ENCODE measurements at regions not wholly inside any gene's neighbourhood (a gene's known extent, or its start where the extent isn't known, plus 50 kb on each side); places are given as distances from the start of the nearest gene placed in this dataset.

DNA sequence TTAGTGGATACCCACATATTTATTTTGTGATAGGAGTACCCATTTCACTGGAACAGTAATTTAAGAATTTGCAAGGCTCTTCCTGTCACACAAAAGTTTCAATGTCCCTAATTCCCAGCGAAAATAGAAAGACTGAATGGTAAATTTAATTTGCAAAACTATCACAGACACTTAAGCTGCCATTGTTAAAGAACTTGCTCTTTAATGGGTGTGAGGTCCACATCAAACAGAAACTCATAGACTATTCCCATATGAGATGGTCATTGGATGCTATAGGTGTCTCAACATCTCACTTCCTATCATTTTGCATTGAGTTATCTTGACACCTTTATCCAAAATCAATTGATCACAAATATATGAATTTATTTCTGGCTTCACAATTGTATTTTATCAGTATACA lies 415.9 kb downstream of the GPAM start:
- no peak overlapping the region for H3K27ac ChIP-seq (ENCODE audit: low read depth, low read length)
- H3K36me3 ChIP-seq (ENCODE audit: control insufficient read depth in 5 of 5, insufficient read depth in 5 of 5, low read length in 5 of 5), result no peaks in the 10 kb centered on the region
- no peak overlapping the region for H3K4me3 ChIP-seq (ENCODE audit: low read depth in 1 of 5, low read length in 5 of 5)
- no peaks in the 10 kb centered on the region for H3K9me3 ChIP-seq (ENCODE audit: control insufficient read depth in 5 of 5, low read length in 5 of 5)
- no peak overlapping the region for H3K9ac ChIP-seq (ENCODE audit: low read length in 5 of 5)
- H3K27me3 ChIP-seq (ENCODE audit: control insufficient read depth in 5 of 5, insufficient read depth in 4 of 5, low read length in 5 of 5), result no peaks in the 10 kb centered on the region
- H3K4me1 ChIP-seq (ENCODE audit: control insufficient read depth in 5 of 5, insufficient read depth in 5 of 5, low read length in 5 of 5), result no peaks in the 10 kb centered on the region

GRCh38 chr10:111773950-111774349 lies 409.6 kb downstream of the GPAM start:
- H3K9me3 ChIP-seq (ENCODE audit: control insufficient read depth in 5 of 5, low read length in 5 of 5), result no peaks in the 10 kb centered on the region
- H3K4me1 ChIP-seq (ENCODE audit: control insufficient read depth in 5 of 5, insufficient read depth in 5 of 5, low read length in 5 of 5), result no peaks in the 10 kb centered on the region
- no peak overlapping the region for H3K27ac ChIP-seq (ENCODE audit: low read depth, low read length)
- no peaks in the 10 kb centered on the region for H3K36me3 ChIP-seq (ENCODE audit: control insufficient read depth in 5 of 5, insufficient read depth in 5 of 5, low read length in 5 of 5)
- no peak overlapping the region for H3K9ac ChIP-seq (ENCODE audit: low read length in 5 of 5)
- H3K4me3 ChIP-seq (ENCODE audit: low read depth in 1 of 5, low read length in 5 of 5), result no peak overlapping the region
- no peaks in the 10 kb centered on the region for H3K27me3 ChIP-seq (ENCODE audit: control insufficient read depth in 5 of 5, insufficient read depth in 4 of 5, low read length in 5 of 5)

- H3K9ac ChIP-seq (ENCODE audit: low read length in 5 of 5), result no peak overlapping the region
- H3K36me3 ChIP-seq (ENCODE audit: control insufficient read depth in 5 of 5, insufficient read depth in 5 of 5, low read length in 5 of 5), result no peaks in the 10 kb centered on the region
- H3K9me3 ChIP-seq (ENCODE audit: control insufficient read depth in 5 of 5, low read length in 5 of 5), result no peaks in the 10 kb centered on the region
- no peak overlapping the region for H3K27ac ChIP-seq (ENCODE audit: low read depth, low read length)
- no peaks in the 10 kb centered on the region for H3K4me1 ChIP-seq (ENCODE audit: control insufficient read depth in 5 of 5, insufficient read depth in 5 of 5, low read length in 5 of 5)
- H3K4me3 ChIP-seq (ENCODE audit: low read depth in 1 of 5, low read length in 5 of 5), result no peak overlapping the region
- no peaks in the 10 kb centered on the region for H3K27me3 ChIP-seq (ENCODE audit: control insufficient read depth in 5 of 5, insufficient read depth in 4 of 5, low read length in 5 of 5)
Observed at GRCh38 chr10:111774486-111774885, 409.1 kb downstream of the GPAM start.

GRCh38 chr10:111784436-111784835 lies 399.1 kb downstream of the GPAM start:
- no peaks in the 10 kb centered on the region for H3K9me3 ChIP-seq (ENCODE audit: control insufficient read depth in 5 of 5, low read length in 5 of 5)
- H3K27ac ChIP-seq (ENCODE audit: low read depth, low read length), result no peak overlapping the region
- no peaks in the 10 kb centered on the region for H3K27me3 ChIP-seq (ENCODE audit: control insufficient read depth in 5 of 5, insufficient read depth in 4 of 5, low read length in 5 of 5)
- H3K9ac ChIP-seq (ENCODE audit: low read length in 5 of 5), result no peak overlapping the region
- H3K4me1 ChIP-seq (ENCODE audit: control insufficient read depth in 5 of 5, insufficient read depth in 5 of 5, low read length in 5 of 5), result no peaks in the 10 kb centered on the region
- no peaks in the 10 kb centered on the region for H3K36me3 ChIP-seq (ENCODE audit: control insufficient read depth in 5 of 5, insufficient read depth in 5 of 5, low read length in 5 of 5)
- H3K4me3 ChIP-seq (ENCODE audit: low read depth in 1 of 5, low read length in 5 of 5), result no peak overlapping the region

GRCh38 chr10:111784946-111785465 lies 398.6 kb downstream of the GPAM start:
- Histone ChIP-seq H3K9ac (ENCODE audit: low read length in 5 of 5) (no peak overlapping the region), H3K27ac (ENCODE audit: low read depth, low read length) (no peak overlapping the region), H3K36me3 (ENCODE audit: control insufficient read depth in 5 of 5, insufficient read depth in 5 of 5, low read length in 5 of 5) (no peaks in the 10 kb centered on the region), H3K4me3 (ENCODE audit: low read depth in 1 of 5, low read length in 5 of 5) (no peak overlapping the region), H3K9me3 (ENCODE audit: control insufficient read depth in 5 of 5, low read length in 5 of 5) (no peaks in the 10 kb centered on the region), H3K4me1 (ENCODE audit: control insufficient read depth in 5 of 5, insufficient read depth in 5 of 5, low read length in 5 of 5) (no peaks in the 10 kb centered on the region), H3K27me3 (ENCODE audit: control insufficient read depth in 5 of 5, insufficient read depth in 4 of 5, low read length in 5 of 5) (no peaks in the 10 kb centered on the region)

GRCh38 chr10:111785921-111786320 lies 397.6 kb downstream of the GPAM start:
- H3K27ac ChIP-seq (ENCODE audit: low read depth, low read length), result no peak overlapping the region
- no peaks in the 10 kb centered on the region for H3K9me3 ChIP-seq (ENCODE audit: control insufficient read depth in 5 of 5, low read length in 5 of 5)
- no peaks in the 10 kb centered on the region for H3K36me3 ChIP-seq (ENCODE audit: control insufficient read depth in 5 of 5, insufficient read depth in 5 of 5, low read length in 5 of 5)
- no peaks in the 10 kb centered on the region for H3K4me1 ChIP-seq (ENCODE audit: control insufficient read depth in 5 of 5, insufficient read depth in 5 of 5, low read length in 5 of 5)
- H3K9ac ChIP-seq (ENCODE audit: low read length in 5 of 5), result no peak overlapping the region
- no peaks in the 10 kb centered on the region for H3K27me3 ChIP-seq (ENCODE audit: control insufficient read depth in 5 of 5, insufficient read depth in 4 of 5, low read length in 5 of 5)
- H3K4me3 ChIP-seq (ENCODE audit: low read depth in 1 of 5, low read length in 5 of 5), result no peak overlapping the region

GRCh38 chr10:111789821-111790220 lies 393.7 kb downstream of the GPAM start:
- Histone ChIP-seq H3K36me3 (ENCODE audit: control insufficient read depth in 5 of 5, insufficient read depth in 5 of 5, low read length in 5 of 5) (no peaks in the 10 kb centered on the region), H3K9ac (ENCODE audit: low read length in 5 of 5) (no peak overlapping the region), H3K27me3 (ENCODE audit: control insufficient read depth in 5 of 5, insufficient read depth in 4 of 5, low read length in 5 of 5) (no peaks in the 10 kb centered on the region), H3K4me3 (ENCODE audit: low read depth in 1 of 5, low read length in 5 of 5) (no peak overlapping the region), H3K27ac (ENCODE audit: low read depth, low read length) (no peak overlapping the region), H3K4me1 (ENCODE audit: control insufficient read depth in 5 of 5, insufficient read depth in 5 of 5, low read length in 5 of 5) (no peaks in the 10 kb centered on the region), H3K9me3 (ENCODE audit: control insufficient read depth in 5 of 5, low read length in 5 of 5) (no peaks in the 10 kb centered on the region)

DNA sequence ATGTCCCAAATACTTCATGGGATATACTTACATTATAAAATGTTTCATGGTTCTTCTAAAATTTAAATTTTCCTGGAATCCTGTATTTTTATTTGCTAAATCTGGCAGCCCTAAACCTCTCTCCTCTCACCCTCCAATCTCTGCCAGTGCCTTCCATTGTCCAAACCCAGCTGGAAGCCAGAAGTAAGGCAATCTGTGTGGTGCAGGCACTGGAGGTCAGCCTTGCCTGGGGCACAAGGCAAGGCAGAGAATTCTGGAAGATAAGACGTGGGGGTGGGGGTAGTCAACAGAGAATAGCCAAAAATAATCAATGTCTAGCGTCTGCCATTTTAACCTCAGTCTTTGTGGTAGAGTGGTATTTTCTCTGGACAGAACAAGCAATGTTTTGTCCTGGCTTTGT lies 381.7 kb downstream of the GPAM start:
- H3K4me3 ChIP-seq (ENCODE audit: low read depth in 1 of 5, low read length in 5 of 5), result no peak overlapping the region
- H3K27me3 ChIP-seq (ENCODE audit: control insufficient read depth in 5 of 5, insufficient read depth in 4 of 5, low read length in 5 of 5), result no peaks in the 10 kb centered on the region
- no peaks in the 10 kb centered on the region for H3K36me3 ChIP-seq (ENCODE audit: control insufficient read depth in 5 of 5, insufficient read depth in 5 of 5, low read length in 5 of 5)
- no peak overlapping the region for H3K9ac ChIP-seq (ENCODE audit: low read length in 5 of 5)
- H3K4me1 ChIP-seq (ENCODE audit: control insufficient read depth in 5 of 5, insufficient read depth in 5 of 5, low read length in 5 of 5), result no peaks in the 10 kb centered on the region
- no peak overlapping the region for H3K27ac ChIP-seq (ENCODE audit: low read depth, low read length)
- H3K9me3 ChIP-seq (ENCODE audit: control insufficient read depth in 5 of 5, low read length in 5 of 5), result no peaks in the 10 kb centered on the region

DNA sequence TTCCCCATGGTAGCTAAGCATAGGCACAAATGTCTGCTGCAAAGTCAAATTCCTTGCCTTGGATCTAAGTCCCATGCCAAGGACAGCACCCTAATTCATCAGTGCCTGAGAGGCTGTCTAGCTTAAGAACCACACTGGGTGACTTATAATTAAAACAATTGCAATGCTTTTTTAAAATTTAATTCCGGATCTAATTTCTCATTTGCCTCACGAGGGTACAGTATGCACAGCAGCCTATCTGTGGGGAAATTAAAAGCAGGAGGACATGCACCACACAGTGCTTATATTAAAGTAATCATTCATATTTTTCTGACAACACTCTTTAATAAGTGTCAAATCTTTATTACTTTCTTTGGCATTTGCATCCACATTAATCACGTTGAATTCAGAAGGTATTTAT lies 378.8 kb downstream of the GPAM start:
- no peaks in the 10 kb centered on the region for H3K36me3 ChIP-seq (ENCODE audit: control insufficient read depth in 5 of 5, insufficient read depth in 5 of 5, low read length in 5 of 5)
- no peak overlapping the region for H3K4me3 ChIP-seq (ENCODE audit: low read depth in 1 of 5, low read length in 5 of 5)
- H3K27me3 ChIP-seq (ENCODE audit: control insufficient read depth in 5 of 5, insufficient read depth in 4 of 5, low read length in 5 of 5), result no peaks in the 10 kb centered on the region
- H3K27ac ChIP-seq (ENCODE audit: low read depth, low read length), result no peak overlapping the region
- H3K4me1 ChIP-seq (ENCODE audit: control insufficient read depth in 5 of 5, insufficient read depth in 5 of 5, low read length in 5 of 5), result no peaks in the 10 kb centered on the region
- no peaks in the 10 kb centered on the region for H3K9me3 ChIP-seq (ENCODE audit: control insufficient read depth in 5 of 5, low read length in 5 of 5)
- H3K9ac ChIP-seq (ENCODE audit: low read length in 5 of 5), result no peak overlapping the region

DNA sequence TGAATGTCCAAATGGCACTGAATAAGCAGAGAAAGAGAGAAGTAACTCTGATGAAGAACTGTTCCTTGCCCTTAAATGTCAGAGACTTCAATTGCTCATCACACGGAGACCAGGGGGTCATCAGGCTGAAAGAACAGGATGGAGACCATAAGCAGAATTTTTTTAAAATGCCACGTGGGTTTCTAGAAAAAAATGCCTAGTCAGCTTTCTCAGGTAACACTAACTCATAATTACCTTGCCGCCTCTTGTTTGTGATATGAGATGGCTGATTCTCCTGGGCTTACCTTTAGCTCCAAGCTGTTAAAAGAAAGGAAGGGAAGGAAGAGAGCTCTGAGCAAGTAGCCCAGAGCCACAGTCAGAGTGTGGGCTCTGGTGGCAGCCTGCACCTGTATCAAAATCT lies 372.0 kb downstream of the GPAM start:
- Histone ChIP-seq H3K9ac (ENCODE audit: low read length in 5 of 5) (no peak overlapping the region), H3K4me3 (ENCODE audit: low read depth in 1 of 5, low read length in 5 of 5) (no peak overlapping the region), H3K4me1 (ENCODE audit: control insufficient read depth in 5 of 5, insufficient read depth in 5 of 5, low read length in 5 of 5) (no peaks in the 10 kb centered on the region), H3K27ac (ENCODE audit: low read depth, low read length) (no peak overlapping the region), H3K27me3 (ENCODE audit: control insufficient read depth in 5 of 5, insufficient read depth in 4 of 5, low read length in 5 of 5) (no peaks in the 10 kb centered on the region), H3K36me3 (ENCODE audit: control insufficient read depth in 5 of 5, insufficient read depth in 5 of 5, low read length in 5 of 5) (no peaks in the 10 kb centered on the region), H3K9me3 (ENCODE audit: control insufficient read depth in 5 of 5, low read length in 5 of 5) (no peaks in the 10 kb centered on the region)

- Histone ChIP-seq H3K9ac (ENCODE audit: low read length in 5 of 5) (no peak overlapping the region), H3K27ac (ENCODE audit: low read depth, low read length) (no peak overlapping the region), H3K36me3 (ENCODE audit: control insufficient read depth in 5 of 5, insufficient read depth in 5 of 5, low read length in 5 of 5) (no peaks in the 10 kb centered on the region), H3K4me3 (ENCODE audit: low read depth in 1 of 5, low read length in 5 of 5) (no peak overlapping the region), H3K9me3 (ENCODE audit: control insufficient read depth in 5 of 5, low read length in 5 of 5) (no peaks in the 10 kb centered on the region), H3K4me1 (ENCODE audit: control insufficient read depth in 5 of 5, insufficient read depth in 5 of 5, low read length in 5 of 5) (no peaks in the 10 kb centered on the region), H3K27me3 (ENCODE audit: control insufficient read depth in 5 of 5, insufficient read depth in 4 of 5, low read length in 5 of 5) (no peaks in the 10 kb centered on the region)
Observed at GRCh38 chr10:111820471-111820870, 363.1 kb downstream of the GPAM start.

Measured in subcutaneous abdominal adipose tissue (tissue), 5 donors.